SK-N-SH (cell line): ENCODE measurements at regions not wholly inside any gene's neighbourhood (a gene's known extent, or its start where the extent isn't known, plus 50 kb on each side); places are given as distances from the start of the nearest gene placed in this dataset.

Experiments
- CTCF ChIA-PET: fragments of 300-600, 350-600 bp; formaldehyde crosslinking; extraction: SDS; loops from one replicate; lab custom pipeline; 2021; lab: Yijun Ruan, JAX
- POLR2A ChIA-PET: fragments of 350-600 bp; sonication (Branson Sonifier 250); formaldehyde crosslinking; extraction: SDS; loops from one replicate; lab custom pipeline; 2020; ENCODE audit warnings: antibody characterized with exemption, inconsistent platforms; lab: Yijun Ruan, JAX
- DNase-seq: peaks from one replicate; pipeline ENCODE4 v3.0.0; 2012
- H2AFZ ChIP-seq: fragments of 200-600 bp; sonication (generic); 2 replicates; pipeline ENCODE4 v1.8.1; 2016; ENCODE audit warnings: antibody characterized with exemption, mild to moderate bottlenecking, low read depth
- H3F3A ChIP-seq: fragments of 200-600 bp; sonication (generic); replicated peaks from 2 replicates; pipeline ENCODE3; 2016; ENCODE audit warnings: antibody characterized with exemption, mild to moderate bottlenecking; ENCODE audit not compliant: insufficient read depth
- H3K27ac ChIP-seq, 2 experiments: fragments of 200-500 bp in 1 of 2; fragments of 200-600 bp in 1 of 2; sonication (Bioruptor generic) in 1 of 2; sonication (generic), shearing (Covaris generic) in 1 of 2; 2 replicates each; pipeline versions ENCODE4 v1.5.1 to v1.6.1; 2014 to 2016; ENCODE audit warnings: low read depth in 2 of 2, inconsistent platforms in 1 of 2, low read length in 1 of 2, mild to moderate bottlenecking in 1 of 2, mixed read lengths in 1 of 2
- H3K27me3 ChIP-seq: fragments of 200-600 bp; sonication (generic), shearing (Covaris generic); 2 replicates; pipeline ENCODE4 v1.6.1; 2016; ENCODE audit warnings: mixed run types; ENCODE audit not compliant: insufficient read depth
- H3K36me3 ChIP-seq, 2 experiments: fragments of 200-500 bp in 1 of 2; fragments of 200-600 bp in 1 of 2; sonication (Bioruptor generic) in 1 of 2; sonication (generic) in 1 of 2; replicated peaks in 1 of 2; 2 replicates each; pipeline versions ENCODE3 to v1.5.1; 2014 to 2016; ENCODE audit warnings: low read length in 1 of 2, mild to moderate bottlenecking in 1 of 2; ENCODE audit not compliant: insufficient read depth in 2 of 2, control insufficient read depth in 1 of 2
- H3K4me1 ChIP-seq, 2 experiments: fragments of 200-500 bp in 1 of 2; fragments of 200-600 bp in 1 of 2; sonication (Bioruptor generic) in 1 of 2; sonication (generic), shearing (Covaris generic) in 1 of 2; 2 replicates each; pipeline versions ENCODE4 v1.5.1 to v1.6.1; 2014 to 2016; ENCODE audit warnings: low read depth in 1 of 2, low read length in 1 of 2, mixed run types in 1 of 2; ENCODE audit not compliant: insufficient read depth in 2 of 2, control insufficient read depth in 1 of 2
- H3K4me2 ChIP-seq: fragments of 200-600 bp; sonication (generic), shearing (Covaris generic); 2 replicates; pipeline ENCODE4 v1.6.1; 2017; ENCODE audit warnings: mixed run types
- H3K4me3 ChIP-seq, 2 experiments: fragments of 200-500 bp in 1 of 2; fragments of 200-600 bp in 1 of 2; sonication (Bioruptor generic) in 1 of 2; sonication (generic), shearing (Covaris generic) in 1 of 2; 2 replicates each; pipeline versions ENCODE4 v1.5.1 to v1.8.1; 2014 to 2016; ENCODE audit warnings: low read depth in 2 of 2, inconsistent platforms in 1 of 2, low read length in 1 of 2, mild to moderate bottlenecking in 1 of 2, mixed read lengths in 1 of 2, moderate library complexity in 1 of 2
- H3K79me2 ChIP-seq: fragments of 200-600 bp; sonication (generic); 2 replicates; pipeline ENCODE4 v1.8.1; 2017; ENCODE audit warnings: mild to moderate bottlenecking; ENCODE audit not compliant: insufficient read depth
- H3K9ac ChIP-seq: fragments of 200-600 bp; sonication (generic); 2 replicates; pipeline ENCODE4 v1.6.1; 2017; ENCODE audit warnings: mixed run types
- H3K9me2 ChIP-seq: fragments of 200-600 bp; sonication (generic); 2 replicates; pipeline ENCODE4 v1.6.1; 2017; ENCODE audit warnings: mixed run types
- H3K9me3 ChIP-seq: fragments of 200-600 bp; sonication (generic); 2 replicates; pipeline ENCODE4 v1.6.1; 2017; ENCODE audit warnings: mixed run types, mild to moderate bottlenecking, moderate library complexity
- H4K20me1 ChIP-seq: fragments of 200-600 bp; sonication (generic); 2 replicates; pipeline ENCODE4 v1.6.1; 2017; ENCODE audit warnings: mild to moderate bottlenecking, mixed run types; ENCODE audit not compliant: insufficient read depth
- CHD2 ChIP-seq: fragments of 150-350 bp; IDR thresholded peaks from 2 replicates; pipeline ENCODE4 v1.6.1; 2018; ENCODE audit warnings: low read length; ENCODE audit not compliant: partially characterized antibody
- EZH2phosphoT487 ChIP-seq: fragments of 200-600 bp; sonication (generic); IDR thresholded peaks from 2 replicates; pipeline ENCODE4 v1.6.1; 2017; ENCODE audit warnings: low read depth, mixed run types, mild to moderate bottlenecking, antibody characterized with exemption, moderate library complexity, borderline replicate concordance
- FOXJ3 ChIP-seq: sonication (generic); formaldehyde crosslinking; IDR thresholded peaks from 2 replicates; pipeline ENCODE4 v1.5.1; 2020; ENCODE audit warnings: mild to moderate bottlenecking, missing genetic modification reagents
- GABPA ChIP-seq: IDR thresholded peaks from 2 replicates; pipeline ENCODE4 v1.4.0; 2012; ENCODE audit warnings: low read depth, mild to moderate bottlenecking
- GATA2 ChIP-seq: sonication (generic); formaldehyde crosslinking; IDR thresholded peaks from 2 replicates; pipeline ENCODE4 v1.5.0; 2020; ENCODE audit warnings: mild to moderate bottlenecking, missing genetic modification reagents
- MEF2A ChIP-seq: IDR thresholded peaks from 2 replicates; pipeline ENCODE4 v1.4.0; 2012; ENCODE audit warnings: low read depth, borderline replicate concordance
- NFIC ChIP-seq: IDR thresholded peaks from 2 replicates; pipeline ENCODE4 v1.4.0; 2012; ENCODE audit warnings: borderline replicate concordance
- NRF1 ChIP-seq: IDR thresholded peaks from 2 replicates; pipeline ENCODE4 v1.6.1; 2012; ENCODE audit warnings: low read depth, mild to moderate bottlenecking, low read length
- POLR2AphosphoS5 ChIP-seq: IDR thresholded peaks from 2 replicates; pipeline ENCODE4 v1.6.1; 2012; ENCODE audit warnings: low read depth, low read length
- RAD21 ChIP-seq: IDR thresholded peaks from 2 replicates; pipeline ENCODE4 v1.6.1; 2012; ENCODE audit warnings: mild to moderate bottlenecking, low read length
- RFX5 ChIP-seq: IDR thresholded peaks from 2 replicates; pipeline ENCODE4 v1.6.1; 2012; ENCODE audit warnings: mild to moderate bottlenecking, improper control_type of control experiment, low read length
- RXRA ChIP-seq: IDR thresholded peaks from 2 replicates; pipeline ENCODE4 v1.4.0; 2012; ENCODE audit warnings: low read depth, mild to moderate bottlenecking, borderline replicate concordance
- SIN3A ChIP-seq: IDR thresholded peaks from 2 replicates; pipeline ENCODE4 v1.6.1; 2012; ENCODE audit warnings: low read depth, mild to moderate bottlenecking, low read length, moderate library complexity, borderline replicate concordance
- SMC3 ChIP-seq: IDR thresholded peaks from 2 replicates; pipeline ENCODE4 v1.6.1; 2012; ENCODE audit warnings: low read depth, low read length, improper control_type of control experiment
- TAF1 ChIP-seq: IDR thresholded peaks from 2 replicates; pipeline ENCODE4 v1.6.1; 2012; ENCODE audit warnings: low read depth, mild to moderate bottlenecking, low read length, moderate library complexity, borderline replicate concordance
- TCF12 ChIP-seq: IDR thresholded peaks from 2 replicates; pipeline ENCODE4 v1.4.0; 2012
- TEAD4 ChIP-seq: IDR thresholded peaks from 2 replicates; pipeline ENCODE4 v1.4.0; 2012; ENCODE audit warnings: mild to moderate bottlenecking, borderline replicate concordance; ENCODE audit not compliant: insufficient read depth
- YY1 ChIP-seq: IDR thresholded peaks from 2 replicates; pipeline ENCODE4 v1.4.0; 2012; ENCODE audit warnings: low read depth, mild to moderate bottlenecking
- WGBS: methylation state at CpG from one replicate; pipeline ENCODE4 v1.1.6; 2017; ENCODE audit warnings: low lambda C conversion rate; 5-methylcytosine and 5-hydroxymethylcytosine counted together
- TF ChIP-seq, protein P1 (sequence below): fragments of 200-600 bp; sonication (generic); IDR thresholded peaks from 2 replicates; pipeline ENCODE4 v1.6.1; 2017; ENCODE audit warnings: antibody characterized with exemption, mild to moderate bottlenecking, moderate library complexity
- TF ChIP-seq, protein P2 (sequence below): IDR thresholded peaks from 2 replicates; pipeline ENCODE4 v1.4.0; 2012; ENCODE audit warnings: low read depth, borderline replicate concordance
- TF ChIP-seq, protein P3 (sequence below): IDR thresholded peaks from 2 replicates; pipeline ENCODE4 v1.4.0; 2012; ENCODE audit warnings: low read depth
- TF ChIP-seq, protein P4 (sequence below): IDR thresholded peaks from 2 replicates; pipeline ENCODE4 v1.6.1; 2012; ENCODE audit warnings: mild to moderate bottlenecking, low read depth, low read length, moderate library complexity
- TF ChIP-seq, protein P5 (sequence below): fragments of 150-350 bp; IDR thresholded peaks from 2 replicates; pipeline ENCODE4 v1.6.1; 2017; ENCODE audit warnings: antibody characterized with exemption, low read length, low read depth, borderline replicate concordance

DNA sequence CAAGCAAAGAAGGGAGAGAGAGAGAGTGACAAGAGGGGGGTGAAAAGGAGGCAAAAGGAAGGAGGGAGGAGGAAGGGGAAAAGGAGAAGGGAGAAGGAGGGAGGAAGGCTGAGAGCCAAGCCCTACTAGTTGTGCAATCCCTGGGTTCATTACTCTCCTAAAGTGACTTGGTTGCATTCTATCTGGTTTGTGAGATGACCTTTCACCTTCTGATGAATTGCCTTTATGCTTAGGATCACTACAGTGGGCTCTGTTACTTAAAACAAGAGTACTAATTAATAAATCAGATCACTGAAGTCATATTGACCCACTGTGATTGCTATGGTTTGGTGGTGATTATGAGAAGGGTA is 144.9 kb downstream of the KIF20B start (continued):
- TF ChIP-seq, protein P1, sequence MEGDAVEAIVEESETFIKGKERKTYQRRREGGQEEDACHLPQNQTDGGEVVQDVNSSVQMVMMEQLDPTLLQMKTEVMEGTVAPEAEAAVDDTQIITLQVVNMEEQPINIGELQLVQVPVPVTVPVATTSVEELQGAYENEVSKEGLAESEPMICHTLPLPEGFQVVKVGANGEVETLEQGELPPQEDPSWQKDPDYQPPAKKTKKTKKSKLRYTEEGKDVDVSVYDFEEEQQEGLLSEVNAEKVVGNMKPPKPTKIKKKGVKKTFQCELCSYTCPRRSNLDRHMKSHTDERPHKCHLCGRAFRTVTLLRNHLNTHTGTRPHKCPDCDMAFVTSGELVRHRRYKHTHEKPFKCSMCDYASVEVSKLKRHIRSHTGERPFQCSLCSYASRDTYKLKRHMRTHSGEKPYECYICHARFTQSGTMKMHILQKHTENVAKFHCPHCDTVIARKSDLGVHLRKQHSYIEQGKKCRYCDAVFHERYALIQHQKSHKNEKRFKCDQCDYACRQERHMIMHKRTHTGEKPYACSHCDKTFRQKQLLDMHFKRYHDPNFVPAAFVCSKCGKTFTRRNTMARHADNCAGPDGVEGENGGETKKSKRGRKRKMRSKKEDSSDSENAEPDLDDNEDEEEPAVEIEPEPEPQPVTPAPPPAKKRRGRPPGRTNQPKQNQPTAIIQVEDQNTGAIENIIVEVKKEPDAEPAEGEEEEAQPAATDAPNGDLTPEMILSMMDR = no peak
- TF ChIP-seq RXRA (no peak), NFIC (no peak), GATA2 (CRISPR knock-in tag) (no peak), MEF2A (no peak), SMC3 (no peak), FOXJ3 (CRISPR knock-in tag) (no peak), TAF1 (no peak), RFX5 (no peak)
- TF ChIP-seq, protein P2, sequence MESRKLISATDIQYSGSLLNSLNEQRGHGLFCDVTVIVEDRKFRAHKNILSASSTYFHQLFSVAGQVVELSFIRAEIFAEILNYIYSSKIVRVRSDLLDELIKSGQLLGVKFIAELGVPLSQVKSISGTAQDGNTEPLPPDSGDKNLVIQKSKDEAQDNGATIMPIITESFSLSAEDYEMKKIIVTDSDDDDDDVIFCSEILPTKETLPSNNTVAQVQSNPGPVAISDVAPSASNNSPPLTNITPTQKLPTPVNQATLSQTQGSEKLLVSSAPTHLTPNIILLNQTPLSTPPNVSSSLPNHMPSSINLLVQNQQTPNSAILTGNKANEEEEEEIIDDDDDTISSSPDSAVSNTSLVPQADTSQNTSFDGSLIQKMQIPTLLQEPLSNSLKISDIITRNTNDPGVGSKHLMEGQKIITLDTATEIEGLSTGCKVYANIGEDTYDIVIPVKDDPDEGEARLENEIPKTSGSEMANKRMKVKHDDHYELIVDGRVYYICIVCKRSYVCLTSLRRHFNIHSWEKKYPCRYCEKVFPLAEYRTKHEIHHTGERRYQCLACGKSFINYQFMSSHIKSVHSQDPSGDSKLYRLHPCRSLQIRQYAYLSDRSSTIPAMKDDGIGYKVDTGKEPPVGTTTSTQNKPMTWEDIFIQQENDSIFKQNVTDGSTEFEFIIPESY = no peak
- TF ChIP-seq, protein P3, sequence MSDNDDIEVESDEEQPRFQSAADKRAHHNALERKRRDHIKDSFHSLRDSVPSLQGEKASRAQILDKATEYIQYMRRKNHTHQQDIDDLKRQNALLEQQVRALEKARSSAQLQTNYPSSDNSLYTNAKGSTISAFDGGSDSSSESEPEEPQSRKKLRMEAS = no peak

DNA sequence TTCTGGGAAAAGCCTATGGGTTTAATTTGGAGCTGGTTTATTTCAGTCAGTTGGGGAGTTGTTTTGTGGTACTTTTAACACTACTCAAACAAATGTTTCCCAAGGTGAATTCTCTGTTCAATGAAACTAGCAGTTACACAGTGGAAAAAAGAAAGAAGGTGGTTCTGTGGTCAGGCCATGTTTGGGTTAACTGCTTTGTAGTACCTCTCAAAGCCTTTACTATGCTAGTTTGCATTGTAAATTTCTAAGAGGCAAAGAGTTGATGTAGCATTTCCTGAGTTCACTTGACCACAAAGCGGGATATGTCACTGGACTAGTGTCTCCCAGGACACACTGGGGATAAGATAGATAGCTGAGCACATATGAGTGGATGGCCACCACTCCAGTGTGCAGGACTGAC is 145.4 kb downstream of the KIF20B start:
- Histone ChIP-seq H3K4me2 (no peak overlapping the region), H3K9me3 (no peaks in the 10 kb centered on the region), H2AFZ (no peak overlapping the region), H3K9me2 (no peaks in the 10 kb centered on the region), H3K27me3 (peaks cover 12% of the 10 kb centered on the region; the same call in 1 of the 2 replicates), H3K79me2 (no peaks in the 10 kb centered on the region), H3K36me3 (no peaks in the 10 kb centered on the region), H3F3A (no peaks in the 10 kb centered on the region), H4K20me1 (no peaks in the 10 kb centered on the region), H3K4me1 (no peaks in the 10 kb centered on the region), H3K27ac (no peak overlapping the region), H3K9ac (no peak overlapping the region), H3K4me3 (no peak overlapping the region)
- ChIA-PET POLR2A (no interaction called here), CTCF (no interaction called here)
- WGBS = 0% methylated on average over 1 of the region's 1 CpG
- DNase-seq = no peak
- no peak for TF ChIP-seq CHD2
- no peak for TF ChIP-seq TCF12
- no peak for TF ChIP-seq POLR2AphosphoS5
- no peak for TF ChIP-seq GABPA
- TF ChIP-seq, protein P3 = no peak
- TF ChIP-seq, protein P4, sequence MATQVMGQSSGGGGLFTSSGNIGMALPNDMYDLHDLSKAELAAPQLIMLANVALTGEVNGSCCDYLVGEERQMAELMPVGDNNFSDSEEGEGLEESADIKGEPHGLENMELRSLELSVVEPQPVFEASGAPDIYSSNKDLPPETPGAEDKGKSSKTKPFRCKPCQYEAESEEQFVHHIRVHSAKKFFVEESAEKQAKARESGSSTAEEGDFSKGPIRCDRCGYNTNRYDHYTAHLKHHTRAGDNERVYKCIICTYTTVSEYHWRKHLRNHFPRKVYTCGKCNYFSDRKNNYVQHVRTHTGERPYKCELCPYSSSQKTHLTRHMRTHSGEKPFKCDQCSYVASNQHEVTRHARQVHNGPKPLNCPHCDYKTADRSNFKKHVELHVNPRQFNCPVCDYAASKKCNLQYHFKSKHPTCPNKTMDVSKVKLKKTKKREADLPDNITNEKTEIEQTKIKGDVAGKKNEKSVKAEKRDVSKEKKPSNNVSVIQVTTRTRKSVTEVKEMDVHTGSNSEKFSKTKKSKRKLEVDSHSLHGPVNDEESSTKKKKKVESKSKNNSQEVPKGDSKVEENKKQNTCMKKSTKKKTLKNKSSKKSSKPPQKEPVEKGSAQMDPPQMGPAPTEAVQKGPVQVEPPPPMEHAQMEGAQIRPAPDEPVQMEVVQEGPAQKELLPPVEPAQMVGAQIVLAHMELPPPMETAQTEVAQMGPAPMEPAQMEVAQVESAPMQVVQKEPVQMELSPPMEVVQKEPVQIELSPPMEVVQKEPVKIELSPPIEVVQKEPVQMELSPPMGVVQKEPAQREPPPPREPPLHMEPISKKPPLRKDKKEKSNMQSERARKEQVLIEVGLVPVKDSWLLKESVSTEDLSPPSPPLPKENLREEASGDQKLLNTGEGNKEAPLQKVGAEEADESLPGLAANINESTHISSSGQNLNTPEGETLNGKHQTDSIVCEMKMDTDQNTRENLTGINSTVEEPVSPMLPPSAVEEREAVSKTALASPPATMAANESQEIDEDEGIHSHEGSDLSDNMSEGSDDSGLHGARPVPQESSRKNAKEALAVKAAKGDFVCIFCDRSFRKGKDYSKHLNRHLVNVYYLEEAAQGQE = no peak
- no peak for TF ChIP-seq EZH2phosphoT487
- TF ChIP-seq YY1 = no peak
- TF ChIP-seq RAD21 = no peak
- TF ChIP-seq TEAD4 = no peak
- TF ChIP-seq, protein P1 = no peak
- no peak for TF ChIP-seq NRF1
- TF ChIP-seq, protein P5, sequence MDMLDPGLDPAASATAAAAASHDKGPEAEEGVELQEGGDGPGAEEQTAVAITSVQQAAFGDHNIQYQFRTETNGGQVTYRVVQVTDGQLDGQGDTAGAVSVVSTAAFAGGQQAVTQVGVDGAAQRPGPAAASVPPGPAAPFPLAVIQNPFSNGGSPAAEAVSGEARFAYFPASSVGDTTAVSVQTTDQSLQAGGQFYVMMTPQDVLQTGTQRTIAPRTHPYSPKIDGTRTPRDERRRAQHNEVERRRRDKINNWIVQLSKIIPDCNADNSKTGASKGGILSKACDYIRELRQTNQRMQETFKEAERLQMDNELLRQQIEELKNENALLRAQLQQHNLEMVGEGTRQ = no peak
- TF ChIP-seq SIN3A = no peak
